NCI-H2227 (cell line): ENCODE measurements at regions not wholly inside any gene's neighbourhood (a gene's known extent, or its start where the extent isn't known, plus 50 kb on each side); places are given as distances from the start of the nearest gene placed in this dataset.

Experiments
- DNase-seq: peaks from one replicate; lab custom pipeline; 2025; ENCODE audit not compliant: unreplicated experiment; lab: John Stamatoyannopoulos, UW

GRCh38 chr2:151037434-151037833 is 224.2 kb downstream of the RBM43 start:
- no peak for DNase-seq

- no peak for DNase-seq
Observed at GRCh38 chr2:151033271-151034248, 228.1 kb downstream of the RBM43 start.

GRCh38 chr2:151032741-151033191 is 228.9 kb downstream of the RBM43 start:
- no peak for DNase-seq

- no peak for DNase-seq
Observed at GRCh38 chr2:151030663-151031230, 230.9 kb downstream of the RBM43 start.

GRCh38 chr2:151029406-151030157 is 232.1 kb downstream of the RBM43 start:
- DNase-seq = no peak

- no peak for DNase-seq
Observed at GRCh38 chr2:151028691-151029176, 232.9 kb downstream of the RBM43 start.

GRCh38 chr2:151027151-151027550 is 234.5 kb downstream of the RBM43 start:
- no peak for DNase-seq

- DNase-seq = no peak
Observed at GRCh38 chr2:151025816-151026215, 235.8 kb downstream of the RBM43 start.

- DNase-seq = no peak
Observed at GRCh38 chr2:151024696-151025251, 236.9 kb downstream of the RBM43 start.

GRCh38 chr2:151021747-151022452 is 239.8 kb downstream of the RBM43 start:
- DNase-seq = no peak

- no peak for DNase-seq
Observed at GRCh38 chr2:151020411-151020810, 241.3 kb downstream of the RBM43 start.

- DNase-seq = no peak
Observed at GRCh38 chr2:151009437-151010175, 252.1 kb downstream of the RBM43 start.

GRCh38 chr2:151007365-151007764 is 254.3 kb downstream of the RBM43 start:
- DNase-seq = no peak

GRCh38 chr2:151002959-151003600 is 258.6 kb downstream of the RBM43 start:
- DNase-seq = no peak

GRCh38 chr2:150997702-150998440 is 263.8 kb downstream of the RBM43 start:
- DNase-seq = peak; percentile 21

GRCh38 chr2:150997066-150997465 is 264.6 kb downstream of the RBM43 start:
- DNase-seq = no peak

GRCh38 chr2:150994076-150994475 is 267.6 kb downstream of the RBM43 start:
- DNase-seq = no peak

GRCh38 chr2:150989969-150990368 is 271.7 kb downstream of the RBM43 start:
- no peak for DNase-seq

GRCh38 chr2:150985741-150986140 is 275.9 kb downstream of the RBM43 start:
- DNase-seq = no peak
